ENCODE measurements at regions not wholly inside any gene's neighbourhood (a gene's known extent, or its start where the extent isn't known, plus 50 kb on each side); places are given as distances from the start of the nearest gene placed in this dataset.

DNA sequence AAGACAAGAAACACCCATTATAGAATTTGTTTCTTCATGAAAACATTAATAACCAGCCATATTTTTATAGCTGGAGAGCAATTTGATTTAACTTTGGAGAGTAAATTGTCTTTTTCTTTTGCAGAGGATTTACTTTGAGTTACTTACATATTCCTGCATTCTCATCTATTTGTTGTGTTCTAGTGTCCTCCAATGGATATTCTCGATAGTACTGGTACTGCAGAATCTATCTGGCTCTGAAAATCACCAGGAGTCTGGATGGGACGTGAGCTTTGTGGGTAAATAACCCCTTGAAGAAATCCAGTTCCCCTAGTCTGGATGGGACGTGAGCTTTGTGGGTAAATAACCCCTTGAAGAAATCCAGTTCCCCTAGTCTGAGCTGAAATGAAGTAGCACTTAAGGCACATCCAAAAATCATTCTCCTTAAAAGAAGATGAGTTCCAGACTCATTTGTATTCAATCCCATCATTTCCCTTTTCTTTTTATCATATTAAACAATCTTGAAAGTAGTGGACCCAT, 294.1 kb upstream of the UBE2E2 start:
- TF ChIP-seq, protein P1, sequence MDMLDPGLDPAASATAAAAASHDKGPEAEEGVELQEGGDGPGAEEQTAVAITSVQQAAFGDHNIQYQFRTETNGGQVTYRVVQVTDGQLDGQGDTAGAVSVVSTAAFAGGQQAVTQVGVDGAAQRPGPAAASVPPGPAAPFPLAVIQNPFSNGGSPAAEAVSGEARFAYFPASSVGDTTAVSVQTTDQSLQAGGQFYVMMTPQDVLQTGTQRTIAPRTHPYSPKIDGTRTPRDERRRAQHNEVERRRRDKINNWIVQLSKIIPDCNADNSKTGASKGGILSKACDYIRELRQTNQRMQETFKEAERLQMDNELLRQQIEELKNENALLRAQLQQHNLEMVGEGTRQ (IDR thresholded peaks at IDR 0.05) = no peak
- TF ChIP-seq HDAC2 (IDR thresholded peaks at IDR 0.05) (no peak), POLR2A (IDR thresholded peaks at IDR 0.05; ENCODE audit: low read length) (no peak), CEBPB (IDR thresholded peaks at IDR 0.05) (no peak)
- TF ChIP-seq, protein P2, sequence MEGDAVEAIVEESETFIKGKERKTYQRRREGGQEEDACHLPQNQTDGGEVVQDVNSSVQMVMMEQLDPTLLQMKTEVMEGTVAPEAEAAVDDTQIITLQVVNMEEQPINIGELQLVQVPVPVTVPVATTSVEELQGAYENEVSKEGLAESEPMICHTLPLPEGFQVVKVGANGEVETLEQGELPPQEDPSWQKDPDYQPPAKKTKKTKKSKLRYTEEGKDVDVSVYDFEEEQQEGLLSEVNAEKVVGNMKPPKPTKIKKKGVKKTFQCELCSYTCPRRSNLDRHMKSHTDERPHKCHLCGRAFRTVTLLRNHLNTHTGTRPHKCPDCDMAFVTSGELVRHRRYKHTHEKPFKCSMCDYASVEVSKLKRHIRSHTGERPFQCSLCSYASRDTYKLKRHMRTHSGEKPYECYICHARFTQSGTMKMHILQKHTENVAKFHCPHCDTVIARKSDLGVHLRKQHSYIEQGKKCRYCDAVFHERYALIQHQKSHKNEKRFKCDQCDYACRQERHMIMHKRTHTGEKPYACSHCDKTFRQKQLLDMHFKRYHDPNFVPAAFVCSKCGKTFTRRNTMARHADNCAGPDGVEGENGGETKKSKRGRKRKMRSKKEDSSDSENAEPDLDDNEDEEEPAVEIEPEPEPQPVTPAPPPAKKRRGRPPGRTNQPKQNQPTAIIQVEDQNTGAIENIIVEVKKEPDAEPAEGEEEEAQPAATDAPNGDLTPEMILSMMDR (IDR thresholded peaks at IDR 0.05) = no peak
